ENCODE measurements at regions not wholly inside any gene's neighbourhood (a gene's known extent, or its start where the extent isn't known, plus 50 kb on each side); places are given as distances from the start of the nearest gene placed in this dataset.

- Histone ChIP-seq H3F3A (ENCODE audit: insufficient read depth, low read length, poor library complexity, severe bottlenecking) (no peaks in the 10 kb centered on the region), H3K9me3 (ENCODE audit: low read length) (no peaks in the 10 kb centered on the region), H3K79me2 (replicated peaks; ENCODE audit: insufficient read depth, low read length) (no peaks in the 10 kb centered on the region), H3K4me2 (ENCODE audit: low read length) (no peak overlapping the region), H3K36me3 (ENCODE audit: insufficient read depth, low read length) (no peaks in the 10 kb centered on the region), H3K9me2 (ENCODE audit: insufficient read depth, low read length) (no peaks in the 10 kb centered on the region), H3K9ac (ENCODE audit: low read length) (no peak overlapping the region), H4K20me1 (ENCODE audit: insufficient read depth) (no peaks in the 10 kb centered on the region), H3K27me3 (ENCODE audit: insufficient read depth, low read depth, low read length) (no peaks in the 10 kb centered on the region), H3K4me3 (ENCODE audit: low read length) (no peak overlapping the region), H2AFZ (ENCODE audit: low read depth, low read length) (no peak overlapping the region), H3K27ac (ENCODE audit: low read length) (no peak overlapping the region)
- TF ChIP-seq EZH2 (IDR thresholded peaks at IDR 0.05; ENCODE audit: borderline replicate concordance, insufficient read depth, low read length, poor library complexity, severe bottlenecking) (no peak), RAD21 (conservative IDR thresholded peaks at IDR 0.05) (no peak), CTCF (IDR thresholded peaks at IDR 0.05; ENCODE audit: poor library complexity, severe bottlenecking) (no peak), POLR2AphosphoS5 (IDR thresholded peaks at IDR 0.05) (no peak), MXI1 (conservative IDR thresholded peaks at IDR 0.05; ENCODE audit: poor library complexity, severe bottlenecking) (no peak), REST (IDR thresholded peaks at IDR 0.05; ENCODE audit: borderline replicate concordance) (no peak), TAF1 (IDR thresholded peaks at IDR 0.05; ENCODE audit: low read depth) (no peak), SMC3 (conservative IDR thresholded peaks at IDR 0.05; ENCODE audit: poor library complexity) (no peak), EP300 (conservative IDR thresholded peaks at IDR 0.05; ENCODE audit: poor library complexity, severe bottlenecking) (no peak)
These were observed 733.6 kb upstream of the TMEM132C start for GRCh38 chr12:127533353-127533752.

- H3K36me3 ChIP-seq (ENCODE audit: insufficient read depth, low read length), result no peaks in the 10 kb centered on the region
- H3K9me3 ChIP-seq (ENCODE audit: low read length), result no peaks in the 10 kb centered on the region
- H3K27ac ChIP-seq (ENCODE audit: low read length), result no peak overlapping the region
- no peaks in the 10 kb centered on the region for H3K27me3 ChIP-seq (ENCODE audit: insufficient read depth, low read depth, low read length)
- H3K79me2 ChIP-seq (replicated peaks; ENCODE audit: insufficient read depth, low read length), result no peaks in the 10 kb centered on the region
- H3K4me2 ChIP-seq (ENCODE audit: low read length), result no peak overlapping the region
- no peaks in the 10 kb centered on the region for H3F3A ChIP-seq (ENCODE audit: insufficient read depth, low read length, poor library complexity, severe bottlenecking)
- H3K9ac ChIP-seq (ENCODE audit: low read length), result no peak overlapping the region
- H3K9me2 ChIP-seq (ENCODE audit: insufficient read depth, low read length), result no peaks in the 10 kb centered on the region
- no peak overlapping the region for H2AFZ ChIP-seq (ENCODE audit: low read depth, low read length)
- H4K20me1 ChIP-seq (ENCODE audit: insufficient read depth), result no peaks in the 10 kb centered on the region
- no peak overlapping the region for H3K4me3 ChIP-seq (ENCODE audit: low read length)
- no peak for TF ChIP-seq TAF1 (IDR thresholded peaks at IDR 0.05; ENCODE audit: low read depth)
- no peak for TF ChIP-seq REST (IDR thresholded peaks at IDR 0.05; ENCODE audit: borderline replicate concordance)
- TF ChIP-seq POLR2AphosphoS5 (IDR thresholded peaks at IDR 0.05), result peak; percentile 17
- TF ChIP-seq RAD21 (conservative IDR thresholded peaks at IDR 0.05), result no peak
These were observed 730.0 kb upstream of the TMEM132C start for GRCh38 chr12:127536833-127537428.
